Keratinocyte (primary cell): ENCODE measurements at regions not wholly inside any gene's neighbourhood (a gene's known extent, or its start where the extent isn't known, plus 50 kb on each side); places are given as distances from the start of the nearest gene placed in this dataset.

Experiments
- EZH2 ChIP-seq: IDR thresholded peaks from one replicate; pipeline ENCODE4 v1.6.1; 2012; ENCODE audit warnings: inconsistent platforms, mild to moderate bottlenecking, low read length, moderate library complexity
- TF ChIP-seq, protein P1 (sequence below), 3 experiments: IDR thresholded peaks in 1 of 3; conservative IDR thresholded peaks in 1 of 3; optimal IDR thresholded peaks in 1 of 3; 2 replicates in 2 of 3; 3 replicates in 1 of 3; pipeline versions ENCODE3 to v1.5.1; 2011; ENCODE audit warnings: low read length in 3 of 3, mild to moderate bottlenecking in 3 of 3, moderate library complexity in 2 of 3, control low read depth in 1 of 3, inconsistent platforms in 1 of 3; ENCODE audit not compliant: insufficient read depth in 2 of 3; ENCODE audit errors: extremely low read depth in 1 of 3

DNA sequence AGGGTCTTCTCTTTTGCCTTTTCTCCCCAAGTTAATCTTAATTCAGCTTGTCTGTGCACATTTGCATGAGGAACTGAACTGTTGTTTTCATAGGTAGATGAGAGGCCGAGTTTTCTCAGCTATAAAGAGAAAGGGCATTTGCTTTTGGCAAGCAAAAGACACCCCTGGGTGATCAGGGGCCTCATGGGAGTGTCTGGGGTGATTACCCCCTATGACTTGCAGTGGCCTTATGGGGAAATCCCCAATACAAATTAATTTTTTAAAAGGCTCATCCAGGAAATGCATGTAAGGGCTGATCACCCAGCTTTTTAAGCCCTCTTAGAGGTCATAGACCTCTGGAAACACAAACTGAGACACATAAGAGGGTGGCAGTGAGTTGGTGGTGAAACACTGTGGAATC is 56.4 kb upstream of the HMX1 start:
- TF ChIP-seq, protein P1, sequence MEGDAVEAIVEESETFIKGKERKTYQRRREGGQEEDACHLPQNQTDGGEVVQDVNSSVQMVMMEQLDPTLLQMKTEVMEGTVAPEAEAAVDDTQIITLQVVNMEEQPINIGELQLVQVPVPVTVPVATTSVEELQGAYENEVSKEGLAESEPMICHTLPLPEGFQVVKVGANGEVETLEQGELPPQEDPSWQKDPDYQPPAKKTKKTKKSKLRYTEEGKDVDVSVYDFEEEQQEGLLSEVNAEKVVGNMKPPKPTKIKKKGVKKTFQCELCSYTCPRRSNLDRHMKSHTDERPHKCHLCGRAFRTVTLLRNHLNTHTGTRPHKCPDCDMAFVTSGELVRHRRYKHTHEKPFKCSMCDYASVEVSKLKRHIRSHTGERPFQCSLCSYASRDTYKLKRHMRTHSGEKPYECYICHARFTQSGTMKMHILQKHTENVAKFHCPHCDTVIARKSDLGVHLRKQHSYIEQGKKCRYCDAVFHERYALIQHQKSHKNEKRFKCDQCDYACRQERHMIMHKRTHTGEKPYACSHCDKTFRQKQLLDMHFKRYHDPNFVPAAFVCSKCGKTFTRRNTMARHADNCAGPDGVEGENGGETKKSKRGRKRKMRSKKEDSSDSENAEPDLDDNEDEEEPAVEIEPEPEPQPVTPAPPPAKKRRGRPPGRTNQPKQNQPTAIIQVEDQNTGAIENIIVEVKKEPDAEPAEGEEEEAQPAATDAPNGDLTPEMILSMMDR (optimal IDR thresholded peaks at IDR 0.05 in 1 of 3, IDR thresholded peaks at IDR 0.05 in 1 of 3, conservative IDR thresholded peaks at IDR 0.05 in 1 of 3; ENCODE audit: extremely low read depth in 1 of 3, insufficient read depth in 2 of 3, low read length in 3 of 3) = no peak
- no peak for TF ChIP-seq EZH2
